ENCODE measurements at regions not wholly inside any gene's neighbourhood (a gene's known extent, or its start where the extent isn't known, plus 50 kb on each side); places are given as distances from the start of the nearest gene placed in this dataset.

GRCh38 chr3:103056542-103056941 is 621.7 kb downstream of the ZPLD1 start:
- no peak for DNase-seq (ENCODE audit: low spot score)

GRCh38 chr3:103057003-103057402 is 622.2 kb downstream of the ZPLD1 start:
- DNase-seq (ENCODE audit: low spot score): peak; percentile 38

GRCh38 chr3:103057487-103057886 is 622.7 kb downstream of the ZPLD1 start:
- DNase-seq (ENCODE audit: low spot score): no peak

GRCh38 chr3:103059432-103059831 is 624.6 kb downstream of the ZPLD1 start:
- no peak for DNase-seq (ENCODE audit: low spot score)

GRCh38 chr3:103060242-103060641 is 625.4 kb downstream of the ZPLD1 start:
- DNase-seq (ENCODE audit: low spot score): no peak

- no peak for DNase-seq (ENCODE audit: low spot score)
These were observed 633.1 kb downstream of the ZPLD1 start for GRCh38 chr3:103067963-103068362.

GRCh38 chr3:103075282-103075681 is 640.5 kb downstream of the ZPLD1 start:
- no peak for DNase-seq (ENCODE audit: low spot score)

GRCh38 chr3:103077910-103078309 is 643.1 kb downstream of the ZPLD1 start:
- no peak for DNase-seq (ENCODE audit: low spot score)

- DNase-seq (ENCODE audit: low spot score): no peak
These were observed 647.7 kb downstream of the ZPLD1 start for GRCh38 chr3:103082501-103082900.

GRCh38 chr3:103083848-103084631 is 649.2 kb downstream of the ZPLD1 start:
- no peak for DNase-seq (ENCODE audit: low spot score)

GRCh38 chr3:103085465-103085864 is 650.6 kb downstream of the ZPLD1 start:
- DNase-seq (ENCODE audit: low spot score): no peak

GRCh38 chr3:103089758-103090157 is 654.9 kb downstream of the ZPLD1 start:
- no peak for DNase-seq (ENCODE audit: low spot score)

GRCh38 chr3:103105206-103105605 is 670.4 kb downstream of the ZPLD1 start:
- DNase-seq (ENCODE audit: low spot score): no peak

GRCh38 chr3:103112273-103112672 is 677.5 kb downstream of the ZPLD1 start:
- DNase-seq (ENCODE audit: low spot score): no peak

- DNase-seq (ENCODE audit: low spot score): no peak
These were observed 691.3 kb downstream of the ZPLD1 start for GRCh38 chr3:103126115-103126514.

- no peak for DNase-seq (ENCODE audit: low spot score)
These were observed 692.3 kb downstream of the ZPLD1 start for GRCh38 chr3:103127098-103127630.

GRCh38 chr3:103127737-103128136 is 692.9 kb downstream of the ZPLD1 start:
- DNase-seq (ENCODE audit: low spot score): no peak

GRCh38 chr3:103134023-103134724 is 699.4 kb downstream of the ZPLD1 start:
- no peak for DNase-seq (ENCODE audit: low spot score)

- no peak for DNase-seq (ENCODE audit: low spot score)
These were observed 701.8 kb downstream of the ZPLD1 start for GRCh38 chr3:103136621-103137020.

- no peak for DNase-seq (ENCODE audit: low spot score)
These were observed 703.0 kb downstream of the ZPLD1 start for GRCh38 chr3:103137830-103138229.

- peak; percentile 2 for DNase-seq (ENCODE audit: low spot score)
These were observed 723.4 kb downstream of the ZPLD1 start for GRCh38 chr3:103158183-103158582.

GRCh38 chr3:103166890-103167289 is 732.1 kb downstream of the ZPLD1 start:
- no peak for DNase-seq (ENCODE audit: low spot score)

- DNase-seq (ENCODE audit: low spot score): no peak
These were observed 733.0 kb downstream of the ZPLD1 start for GRCh38 chr3:103167850-103168249.
